K562 (cell line): ENCODE measurements at regions not wholly inside any gene's neighbourhood (a gene's known extent, or its start where the extent isn't known, plus 50 kb on each side); places are given as distances from the start of the nearest gene placed in this dataset.

ENCODE experiments used
- ADNP ChIP-seq: fragments of 200-800 bp; sonication (Bioruptor generic); IDR thresholded peaks from 2 replicates; pipeline ENCODE4 v1.6.1; 2016; ENCODE audit warnings: missing genetic modification characterization, missing compliant biosample characterization
- ARID3A ChIP-seq: IDR thresholded peaks from 2 replicates; pipeline ENCODE4 v1.6.1; 2012; ENCODE audit warnings: low read depth, low read length, improper control_type of control experiment, borderline replicate concordance
- BACH1 ChIP-seq: fragments of 200-800 bp; sonication (Bioruptor generic); IDR thresholded peaks from 2 replicates; pipeline ENCODE4 v1.6.1; 2016; ENCODE audit warnings: missing genetic modification characterization, missing compliant biosample characterization
- C11orf30 ChIP-seq: fragments of 450-650 bp; IDR thresholded peaks from 2 replicates; pipeline ENCODE4 v1.6.1; 2016; ENCODE audit warnings: low read depth, mild to moderate bottlenecking
- CBX3 ChIP-seq, 2 experiments: IDR thresholded peaks; 1 replicate in 1 of 2; 2 replicates in 1 of 2; pipeline ENCODE4 v1.6.1; 2012; ENCODE audit warnings: inconsistent platforms in 2 of 2, low read length in 2 of 2, borderline replicate concordance in 1 of 2, control low read depth in 1 of 2
- CREM ChIP-seq: IDR thresholded peaks from 2 replicates; pipeline ENCODE4 v1.6.1; 2014; ENCODE audit warnings: antibody characterized with exemption, low read depth
- ELF1 ChIP-seq: fragments of 200-800 bp; sonication (Bioruptor generic); IDR thresholded peaks from 2 replicates; pipeline ENCODE4 v1.6.1; 2016; ENCODE audit warnings: missing genetic modification characterization, missing compliant biosample characterization
- ETV1 ChIP-seq: fragments of 450-650 bp; conservative IDR thresholded peaks from 2 replicates; pipeline ENCODE4 v1.6.1; 2016; ENCODE audit warnings: missing genetic modification characterization, control low read depth, low read depth, missing compliant biosample characterization
- GATAD2A ChIP-seq: fragments of 450-650 bp; IDR thresholded peaks from 2 replicates; pipeline ENCODE4 v1.6.1; 2017
- GTF2E2 ChIP-seq: fragments of 200-800 bp; sonication (Bioruptor generic); IDR thresholded peaks from 2 replicates; pipeline ENCODE4 v1.6.1; 2016; ENCODE audit warnings: missing genetic modification characterization, missing compliant biosample characterization
- HCFC1 ChIP-seq: IDR thresholded peaks from 2 replicates; pipeline ENCODE4 v1.6.1; 2012; ENCODE audit warnings: low read depth, low read length, improper control_type of control experiment
- JUN ChIP-seq, 2 experiments: sonication (generic) in 1 of 2; formaldehyde crosslinking in 1 of 2; IDR thresholded peaks; 2 replicates each; pipeline versions ENCODE4 v1.6.1 to v1.8.0; 2012 to 2022; ENCODE audit warnings: borderline replicate concordance in 2 of 2, mild to moderate bottlenecking in 2 of 2, improper control_type of control experiment in 1 of 2, low read depth in 1 of 2, low read length in 1 of 2, missing genetic modification reagents in 1 of 2
- MCM5 ChIP-seq: fragments of 450-650 bp; IDR thresholded peaks from 2 replicates; pipeline ENCODE4 v1.6.1; 2016; ENCODE audit warnings: low read depth
- MTA3 ChIP-seq: fragments of 450-650 bp; formaldehyde crosslinking; IDR thresholded peaks from 2 replicates; pipeline ENCODE4 v1.6.1; 2017; ENCODE audit warnings: mild to moderate bottlenecking, borderline replicate concordance
- NBN ChIP-seq: fragments of 450-650 bp; IDR thresholded peaks from 2 replicates; pipeline ENCODE4 v1.6.1; 2016; ENCODE audit warnings: low read depth, mild to moderate bottlenecking
- NCOA1 ChIP-seq: fragments of 450-650 bp; IDR thresholded peaks from 2 replicates; pipeline ENCODE4 v1.6.1; 2016; ENCODE audit warnings: low read depth
- NR2C1 ChIP-seq, 2 experiments: fragments of 450-650 bp; IDR thresholded peaks; 2 replicates each; pipeline ENCODE4 v1.6.1; 2017; ENCODE audit warnings: mild to moderate bottlenecking in 2 of 2, antibody characterized with exemption in 1 of 2, inconsistent platforms in 1 of 2, missing compliant biosample characterization in 1 of 2, missing genetic modification characterization in 1 of 2
- PCBP1 ChIP-seq: fragments of 200-400 bp; formaldehyde crosslinking; IDR thresholded peaks from 2 replicates; pipeline ENCODE4 v1.6.1; 2018; ENCODE audit warnings: mild to moderate bottlenecking, low read depth, low read length; ENCODE audit not compliant: poor library complexity, severe bottlenecking
- PREB ChIP-seq: sonication (generic); formaldehyde crosslinking; IDR thresholded peaks from 2 replicates; pipeline ENCODE4 v1.8.1; 2023; ENCODE audit warnings: mild to moderate bottlenecking, missing genetic modification reagents
- SAFB ChIP-seq: fragments of 200-400 bp; formaldehyde crosslinking; IDR thresholded peaks from 2 replicates; pipeline ENCODE4 v1.6.1; 2017; ENCODE audit warnings: low read depth, low read length, borderline replicate concordance
- TBP ChIP-seq: optimal IDR thresholded peaks from 2 replicates; pipeline ENCODE3; 2011; ENCODE audit warnings: low read depth, low read length, improper control_type of control experiment
- ZBTB17 ChIP-seq: fragments of 450-650 bp; formaldehyde crosslinking; IDR thresholded peaks from 2 replicates; pipeline ENCODE4 v1.4.0; 2020; ENCODE audit warnings: mild to moderate bottlenecking
- ZNF124 ChIP-seq: sonication (generic); formaldehyde crosslinking; IDR thresholded peaks from 2 replicates; pipeline ENCODE4 v1.8.1; 2022; ENCODE audit warnings: missing genetic modification reagents
- ZNF41 ChIP-seq: fragments of 250-450 bp; sonication (Bioruptor Pico); conservative IDR thresholded peaks from 2 replicates; pipeline ENCODE4 v1.4.0; 2020; ENCODE audit warnings: mild to moderate bottlenecking
- ZNF444 ChIP-seq: fragments of 250-450 bp; sonication (Bioruptor Pico); IDR thresholded peaks from 2 replicates; pipeline ENCODE4 v1.4.0; 2020; ENCODE audit warnings: mild to moderate bottlenecking, moderate library complexity
- TF ChIP-seq, protein P1 (sequence below): fragments of 200-400 bp; formaldehyde crosslinking; IDR thresholded peaks from 2 replicates; pipeline ENCODE4 v1.6.1; 2017; ENCODE audit warnings: mild to moderate bottlenecking, low read depth, low read length, moderate library complexity

- TF ChIP-seq ARID3A (peak; percentile 82), NBN (peak; percentile 80; the same call in 1 of the 2 replicates), MTA3 (peak; percentile 53; the same call in 1 of the 2 replicates), NCOA1 (no peak), ELF1 (tag) (no peak), ZNF41 (CRISPR knock-in tag) (no peak), HCFC1 (no peak), TBP (peak; percentile 99), C11orf30 (no peak), ZNF124 (CRISPR knock-in tag) (no peak), ZNF444 (no peak), PREB (CRISPR knock-in tag) (no peak), JUN (IDR thresholded peaks at IDR 0.05; ENCODE audit: borderline replicate concordance, low read depth, low read length) (no peak), JUN (CRISPR knock-in tag; IDR thresholded peaks at IDR 0.05; ENCODE audit: borderline replicate concordance) (no peak), ADNP (tag) (peak; percentile 95), ZBTB17 (CRISPR knock-in tag) (no peak), BACH1 (tag) (no peak), MCM5 (no peak), GATAD2A (no peak), NR2C1 (IDR thresholded peaks at IDR 0.05) (no peak), NR2C1 (tag; IDR thresholded peaks at IDR 0.05) (no peak), ETV1 (tag) (no peak), CBX3 (IDR thresholded peaks at IDR 0.05; ENCODE audit: borderline replicate concordance in 1 of 2, low read length in 2 of 2) (peak in 1 of 2 experiments; percentile 47; a peak in 1 of 3 replicates), PCBP1 (no peak), CREM (peak; percentile 39; the same call in 1 of the 2 replicates), SAFB (no peak), GTF2E2 (tag) (no peak)
- TF ChIP-seq, protein P1, sequence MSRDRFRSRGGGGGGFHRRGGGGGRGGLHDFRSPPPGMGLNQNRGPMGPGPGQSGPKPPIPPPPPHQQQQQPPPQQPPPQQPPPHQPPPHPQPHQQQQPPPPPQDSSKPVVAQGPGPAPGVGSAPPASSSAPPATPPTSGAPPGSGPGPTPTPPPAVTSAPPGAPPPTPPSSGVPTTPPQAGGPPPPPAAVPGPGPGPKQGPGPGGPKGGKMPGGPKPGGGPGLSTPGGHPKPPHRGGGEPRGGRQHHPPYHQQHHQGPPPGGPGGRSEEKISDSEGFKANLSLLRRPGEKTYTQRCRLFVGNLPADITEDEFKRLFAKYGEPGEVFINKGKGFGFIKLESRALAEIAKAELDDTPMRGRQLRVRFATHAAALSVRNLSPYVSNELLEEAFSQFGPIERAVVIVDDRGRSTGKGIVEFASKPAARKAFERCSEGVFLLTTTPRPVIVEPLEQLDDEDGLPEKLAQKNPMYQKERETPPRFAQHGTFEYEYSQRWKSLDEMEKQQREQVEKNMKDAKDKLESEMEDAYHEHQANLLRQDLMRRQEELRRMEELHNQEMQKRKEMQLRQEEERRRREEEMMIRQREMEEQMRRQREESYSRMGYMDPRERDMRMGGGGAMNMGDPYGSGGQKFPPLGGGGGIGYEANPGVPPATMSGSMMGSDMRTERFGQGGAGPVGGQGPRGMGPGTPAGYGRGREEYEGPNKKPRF, result no peak
Measured at GRCh38 chr6:28719275-28719940, 193.7 kb downstream of the GPX5 start (continued).
